HEK293T (cell line): ENCODE measurements at regions not wholly inside any gene's neighbourhood (a gene's known extent, or its start where the extent isn't known, plus 50 kb on each side); places are given as distances from the start of the nearest gene placed in this dataset.

ENCODE experiments used
- ARNT ChIP-seq: fragments of 450-650 bp; IDR thresholded peaks from 2 replicates; pipeline ENCODE4 v1.6.1; 2017; ENCODE audit warnings: mild to moderate bottlenecking
- BHLHE40 ChIP-seq: fragments of 450-650 bp; IDR thresholded peaks from 2 replicates; pipeline ENCODE4 v1.6.1; 2016; ENCODE audit warnings: mild to moderate bottlenecking, moderate library complexity, borderline replicate concordance
- CTBP1 ChIP-seq: fragments of 450-650 bp; IDR thresholded peaks from 2 replicates; pipeline ENCODE4 v1.6.1; 2016; ENCODE audit warnings: borderline replicate concordance
- ELF4 ChIP-seq: fragments of 450-650 bp; IDR thresholded peaks from 2 replicates; pipeline ENCODE4 v1.6.1; 2017; ENCODE audit warnings: antibody characterized with exemption
- FOXA1 ChIP-seq: fragments of 450-650 bp; IDR thresholded peaks from 2 replicates; pipeline ENCODE4 v1.6.1; 2016; ENCODE audit warnings: mild to moderate bottlenecking
- FOXK2 ChIP-seq: fragments of 450-650 bp; IDR thresholded peaks from 2 replicates; pipeline ENCODE4 v1.6.1; 2016; ENCODE audit warnings: mild to moderate bottlenecking
- FOXM1 ChIP-seq: fragments of 450-650 bp; IDR thresholded peaks from 2 replicates; pipeline ENCODE4 v1.6.1; 2017; ENCODE audit warnings: mild to moderate bottlenecking, borderline replicate concordance
- HDGF ChIP-seq: fragments of 450-650 bp; IDR thresholded peaks from 2 replicates; pipeline ENCODE4 v1.6.1; 2017; ENCODE audit warnings: antibody characterized with exemption, borderline replicate concordance
- LEF1 ChIP-seq: fragments of 450-650 bp; IDR thresholded peaks from 2 replicates; pipeline ENCODE4 v1.6.1; 2017; ENCODE audit warnings: mild to moderate bottlenecking, borderline replicate concordance
- NFRKB ChIP-seq: fragments of 450-650 bp; IDR thresholded peaks from 2 replicates; pipeline ENCODE4 v1.6.1; 2016; ENCODE audit warnings: mild to moderate bottlenecking, moderate library complexity
- PKNOX1 ChIP-seq: fragments of 450-650 bp; IDR thresholded peaks from 2 replicates; pipeline ENCODE4 v1.6.1; 2016
- SP1 ChIP-seq: fragments of 450-650 bp; IDR thresholded peaks from 2 replicates; pipeline ENCODE4 v1.6.1; 2017
- SUZ12 ChIP-seq: fragments of 450-650 bp; IDR thresholded peaks from 2 replicates; pipeline ENCODE4 v1.6.1; 2016; ENCODE audit warnings: mild to moderate bottlenecking
- TARDBP ChIP-seq: fragments of 450-650 bp; IDR thresholded peaks from 2 replicates; pipeline ENCODE4 v1.6.1; 2016

GRCh38 chr2:42925742-42926433, 133.5 kb upstream of the HAAO start:
- TF ChIP-seq SP1 (no peak), FOXM1 (no peak), TARDBP (no peak), BHLHE40 (no peak), ARNT (no peak), HDGF (no peak), PKNOX1 (no peak), FOXK2 (no peak), LEF1 (no peak), FOXA1 (no peak), SUZ12 (no peak), CTBP1 (no peak), NFRKB (no peak), ELF4 (no peak)
